GM12878 (cell line): ENCODE measurements at regions not wholly inside any gene's neighbourhood (a gene's known extent, or its start where the extent isn't known, plus 50 kb on each side); places are given as distances from the start of the nearest gene placed in this dataset.
A peak's percentile ranks its signal among the peaks of the same experiment; 100 is the strongest.

ENCODE experiments used
- ATAC-seq: fragments of 200-7000 bp; cut with Tn5 transposase; 3 replicates; pipeline ENCODE4 v1.9.1; 2020; ENCODE audit warnings: mild to moderate bottlenecking, moderate library complexity
- BruUV-seq: library from RNA; stranded (reverse); fragments of 400-500 nt; replicated peaks from 2 replicates; lab custom pipeline; 2021; lab: Mats Ljungman, UMichigan
- CTCF ChIA-PET: fragments of 300-600 bp; sonication (Branson Sonifier 250); formaldehyde crosslinking; extraction: SDS; loops from one replicate; lab custom pipeline; 2021; ENCODE audit warnings: inconsistent platforms; lab: Yijun Ruan, JAX
- POLR2A ChIA-PET: fragments of 350-600 bp; formaldehyde crosslinking; extraction: SDS; loops from one replicate; lab custom pipeline; 2021; ENCODE audit warnings: inconsistent platforms; lab: Charles Lee
- RAD21 ChIA-PET: fragments of 300-600 bp; sonication (Branson Sonifier 250); formaldehyde crosslinking; loops from one replicate; lab custom pipeline; 2023; ENCODE audit warnings: antibody characterized with exemption; ENCODE audit not compliant: unreplicated experiment; lab: Charles Lee
- SMC1A ChIA-PET: fragments of 300-600 bp; sonication (Branson Sonifier 250); formaldehyde crosslinking; loops from one replicate; lab custom pipeline; 2023; ENCODE audit not compliant: unreplicated experiment, uncharacterized antibody; lab: Charles Lee
- DNase-seq: peaks from one replicate; pipeline ENCODE4 v3.0.0-alpha.2; 2011; ENCODE audit warnings: low read depth, low spot score
- FAIRE-seq: peaks from 3 replicates; lab custom pipeline; 2011; peaks lifted over from hg19 to GRCh38; lab: Jason Lieb, UNC
- H2AFZ ChIP-seq: 2 replicates; pipeline ENCODE4 v1.6.0; 2011; ENCODE audit warnings: low read depth, low read length, control low read depth; ENCODE audit not compliant: control insufficient read depth
- H3K27ac ChIP-seq: 2 replicates; pipeline ENCODE4 v1.5.1; 2011; ENCODE audit warnings: control low read depth; ENCODE audit not compliant: control insufficient read depth, insufficient read depth
- H3K27me3 ChIP-seq, 2 experiments: replicated peaks in 1 of 2; 2 replicates each; pipeline versions ENCODE4 v1.6.0 to v1.6.1; 2011; ENCODE audit warnings: low read length in 1 of 2; ENCODE audit not compliant: control insufficient read depth in 2 of 2, insufficient read depth in 2 of 2
- H3K36me3 ChIP-seq, 2 experiments: 2 replicates each; pipeline ENCODE4 v1.5.1; 2011; ENCODE audit warnings: low read length in 1 of 2; ENCODE audit not compliant: control insufficient read depth in 2 of 2, insufficient read depth in 2 of 2
- H3K4me1 ChIP-seq: 2 replicates; pipeline ENCODE4 v1.6.1; 2011; ENCODE audit warnings: mild to moderate bottlenecking, low read length, moderate library complexity, mixed read lengths; ENCODE audit not compliant: control insufficient read depth, insufficient read depth
- H3K4me2 ChIP-seq: 2 replicates; pipeline ENCODE4 v1.6.0; 2011; ENCODE audit warnings: control low read depth; ENCODE audit not compliant: control insufficient read depth, insufficient read depth
- H3K4me3 ChIP-seq: fragments of 200-600 bp; sonication (generic); 2 replicates; pipeline ENCODE4 v1.5.1; 2016
- H3K79me2 ChIP-seq: 2 replicates; pipeline ENCODE4 v1.6.0; 2011; ENCODE audit warnings: low read length; ENCODE audit not compliant: control insufficient read depth, insufficient read depth
- H3K9ac ChIP-seq: 2 replicates; pipeline ENCODE4 v1.8.0; 2011; ENCODE audit warnings: low read length, control low read depth, mixed read lengths; ENCODE audit not compliant: control insufficient read depth, insufficient read depth
- H3K9me3 ChIP-seq: replicated peaks from 3 replicates; pipeline ENCODE4 v1.5.1; 2011; ENCODE audit warnings: mild to moderate bottlenecking, low read length; ENCODE audit not compliant: control insufficient read depth, insufficient read depth
- H4K20me1 ChIP-seq: 2 replicates; pipeline ENCODE4 v1.6.0; 2011; ENCODE audit not compliant: control insufficient read depth, insufficient read depth
- BMI1 ChIP-seq: fragments of 450-650 bp; IDR thresholded peaks from 2 replicates; pipeline ENCODE4 v1.6.1; 2016; ENCODE audit warnings: mild to moderate bottlenecking, moderate library complexity, borderline replicate concordance
- CBX5 ChIP-seq: sonication (generic); IDR thresholded peaks from 2 replicates; pipeline ENCODE4 v1.6.1; 2016; ENCODE audit warnings: low read depth, moderate library complexity, mild to moderate bottlenecking, inconsistent platforms
- CREM ChIP-seq: IDR thresholded peaks from 2 replicates; pipeline ENCODE4 v1.6.1; 2014; ENCODE audit warnings: antibody characterized with exemption, low read depth
- EGR1 ChIP-seq, 2 experiments: IDR thresholded peaks; 1 replicate in 1 of 2; 2 replicates in 1 of 2; pipeline ENCODE4 v1.6.1; 2011 to 2012; ENCODE audit warnings: low read depth in 2 of 2, low read length in 2 of 2, borderline replicate concordance in 1 of 2, mild to moderate bottlenecking in 1 of 2, moderate library complexity in 1 of 2
- IKZF2 ChIP-seq, 2 experiments: fragments of 450-650 bp; IDR thresholded peaks; 2 replicates each; pipeline ENCODE4 v1.6.1; 2017; ENCODE audit warnings: mild to moderate bottlenecking in 2 of 2, moderate library complexity in 2 of 2
- LARP7 ChIP-seq: fragments of 450-650 bp; IDR thresholded peaks from 2 replicates; pipeline ENCODE4 v1.6.1; 2017; ENCODE audit warnings: mild to moderate bottlenecking
- MTA2 ChIP-seq: fragments of 450-650 bp; IDR thresholded peaks from 2 replicates; pipeline ENCODE4 v1.6.1; 2016; ENCODE audit warnings: low read depth, mild to moderate bottlenecking, moderate library complexity
- NFIC ChIP-seq: IDR thresholded peaks from 2 replicates; pipeline ENCODE4 v1.6.1; 2012; ENCODE audit warnings: low read depth, mild to moderate bottlenecking, inconsistent platforms, low read length, moderate library complexity
- SMAD5 ChIP-seq: IDR thresholded peaks from 2 replicates; pipeline ENCODE4 v1.6.1; 2016; ENCODE audit warnings: antibody characterized with exemption, low read depth
- WRNIP1 ChIP-seq: IDR thresholded peaks from 2 replicates; pipeline ENCODE4 v1.6.1; 2011; ENCODE audit warnings: low read depth, low read length, improper control_type of control experiment, borderline replicate concordance
- YBX1 ChIP-seq: fragments of 450-650 bp; IDR thresholded peaks from 2 replicates; pipeline ENCODE4 v1.6.1; 2016; ENCODE audit warnings: antibody characterized with exemption
- ZNF24 ChIP-seq: fragments of 450-650 bp; IDR thresholded peaks from 2 replicates; pipeline ENCODE4 v1.6.1; 2017; ENCODE audit warnings: antibody characterized with exemption, mild to moderate bottlenecking
- WGBS: methylation state at CpG from one replicate; pipeline ENCODE4 v1.1.6; 2016; ENCODE audit warnings: low lambda C conversion rate; ENCODE audit not compliant: insufficient replicate concordance, insufficient coverage; ENCODE audit errors: missing lambda C conversion rate; 5-methylcytosine and 5-hydroxymethylcytosine counted together
- in situ Hi-C: fragments of 300-500 bp; cut with MboI; formaldehyde crosslinking; loops from 9 replicates; pipeline ENCODE4 v1.14.3; 2018; ENCODE audit warnings: mixed read lengths
- intact Hi-C: fragments of 100-400 bp; cut with micrococcal nuclease; formaldehyde crosslinking; loops from one replicate; pipeline ENCODE4 v1.14.2; 2022; ENCODE audit not compliant: unreplicated experiment
- TF ChIP-seq, protein P1 (sequence below): fragments of 450-650 bp; IDR thresholded peaks from 2 replicates; pipeline ENCODE4 v1.6.1; 2018; ENCODE audit warnings: borderline replicate concordance, mild to moderate bottlenecking; ENCODE audit not compliant: partially characterized antibody

DNA sequence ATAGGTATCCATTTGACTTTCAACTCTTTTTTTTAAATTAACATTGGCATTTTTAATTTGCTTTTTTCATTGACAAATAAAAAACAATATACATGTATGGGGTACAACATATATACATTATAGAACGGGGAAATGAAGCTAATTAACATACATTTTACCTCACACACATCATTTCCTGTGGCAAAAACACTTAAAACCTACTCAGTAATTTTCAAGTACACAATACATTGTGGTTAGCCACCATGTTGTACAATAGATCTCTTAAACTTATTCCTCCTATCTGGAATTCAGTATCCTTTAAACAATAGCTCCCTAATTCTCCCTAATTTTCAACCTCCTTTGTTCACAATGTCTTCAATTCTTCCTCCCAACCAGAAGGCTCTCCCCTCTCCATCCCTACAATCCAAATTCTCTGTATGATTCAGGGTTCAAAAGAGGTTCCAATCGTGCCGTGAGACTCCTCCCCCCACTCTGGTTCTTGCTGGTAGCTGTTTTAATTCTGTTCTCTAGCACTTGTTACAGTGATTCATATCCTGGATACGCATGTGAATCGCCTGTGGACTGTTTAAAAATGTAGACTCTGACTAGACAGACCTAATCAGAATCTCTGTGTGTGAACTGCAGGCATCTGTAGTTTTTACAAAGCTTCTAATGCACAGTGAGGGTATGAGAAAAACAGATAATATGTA, 87.6 kb upstream of the DUSP10 start:
- intact Hi-C loops = loop anchor here (10.0 kb wide), 2 partner anchors 285 to 355 kb away; no protein-coding TSS in a partner anchor
- ATAC-seq (peak; percentile 82), DNase-seq (no peak), FAIRE-seq (no peak)
- Histone ChIP-seq H3K79me2 (no peaks in the 10 kb centered on the region), H3K4me3 (no peak overlapping the region), H3K27me3 (no peaks in the 10 kb centered on the region), H4K20me1 (no peaks in the 10 kb centered on the region), H3K36me3 (no peaks in the 10 kb centered on the region), H3K9me3 (no peaks in the 10 kb centered on the region; the same call in 2 of the 3 replicates), H3K4me2 (no peak overlapping the region), H3K4me1 (peaks cover 8% of the 10 kb centered on the region), H3K9ac (no peak overlapping the region), H3K27ac (no peak overlapping the region), H2AFZ (peak overlapping the region; percentile 78)
- in situ Hi-C loops = no loop called here
- ChIA-PET SMC1A (interaction anchor here (0.6 to 3.4 kb wide), 14 partner anchors 7 to 303 kb away, joined by 3 to 17 read pairs (median 4); no protein-coding TSS in a partner anchor), CTCF (interaction anchor here (0.7 to 2.3 kb wide), 10 partner anchors 9 to 286 kb away, joined by 3 to 8 read pairs (median 4); no protein-coding TSS in a partner anchor), RAD21 (interaction anchor here (0.8 to 1.6 kb wide), 9 partner anchors 10 to 88 kb away, joined by 3 to 5 read pairs (median 3); partner anchors contain the start of gene DUSP10), POLR2A (interaction anchor here (0.5 to 1.3 kb wide), 2 partner anchors 9 to 11 kb away, joined by 3 to 6 read pairs; no protein-coding TSS in a partner anchor)
- no TSS peak for BruUV-seq
- 16% methylated on average over 5 of the region's 5 CpGs for WGBS
- TF ChIP-seq LARP7 (no peak), SMAD5 (no peak), BMI1 (no peak), MTA2 (0 out of 2 replicates have a peak, but pooled peaks have one; percentile 25), IKZF2 (IDR thresholded peaks at IDR 0.05) (peak; percentile 31 to 35; a peak in 2 of 4 replicates), NFIC (0 out of 2 replicates have a peak, but pooled peaks have one; percentile 26)

DNA sequence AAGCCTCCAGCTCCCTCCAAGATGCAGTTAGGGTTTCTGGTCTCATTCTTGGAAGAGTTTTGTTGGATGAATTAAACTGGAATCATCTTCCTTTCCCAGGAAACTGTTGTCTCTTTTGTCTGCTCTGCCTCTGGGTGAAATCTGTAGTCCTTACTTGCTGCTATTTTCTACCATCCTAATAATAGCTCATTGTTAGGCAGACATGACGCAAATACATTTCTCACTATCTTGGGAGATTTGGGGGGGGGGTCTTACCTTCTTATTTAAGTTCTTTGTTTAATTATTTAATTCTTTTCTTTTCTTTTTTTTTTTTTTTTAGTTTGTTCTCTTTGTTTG, 85.4 kb upstream of the DUSP10 start:
- H3K9ac ChIP-seq = no peak overlapping the region
- no peak for ATAC-seq
- no peaks in the 10 kb centered on the region for H3K9me3 ChIP-seq
- H4K20me1 ChIP-seq = no peaks in the 10 kb centered on the region
- H3K36me3 ChIP-seq = no peaks in the 10 kb centered on the region
- POLR2A ChIA-PET = interaction anchor here (0.7 kb wide), 1 partner anchor 15 kb away, joined by 6 read pairs; no protein-coding TSS in a partner anchor
- no peaks in the 10 kb centered on the region for H3K27me3 ChIP-seq
- CTCF ChIA-PET = no interaction called here
- H3K4me2 ChIP-seq = no peak overlapping the region
- BruUV-seq = no TSS peak
- in situ Hi-C loops = no loop called here
- H3K4me1 ChIP-seq = peaks cover 20% of the 10 kb centered on the region
- H2AFZ ChIP-seq = no peak overlapping the region
- H3K4me3 ChIP-seq = no peak overlapping the region
- SMC1A ChIA-PET = interaction anchor here (0.6 to 3.4 kb wide), 9 partner anchors 12 to 432 kb away, joined by 3 to 14 read pairs (median 3); no protein-coding TSS in a partner anchor
- DNase-seq = no peak
- 90% methylated on average over 1 of the region's 1 CpG for WGBS
- no peak for FAIRE-seq
- RAD21 ChIA-PET = interaction anchor here (0.6 to 2.3 kb wide), 4 partner anchors 19 to 212 kb away, joined by 3 to 7 read pairs (median 4); no protein-coding TSS in a partner anchor
- no peak overlapping the region for H3K27ac ChIP-seq
- H3K79me2 ChIP-seq = no peaks in the 10 kb centered on the region
- intact Hi-C loops = loop anchor here (10.0 kb wide), 1 partner anchor 352 kb away; no protein-coding TSS in a partner anchor
- no peak for TF ChIP-seq WRNIP1
- TF ChIP-seq CBX5 = no peak
- no peak for TF ChIP-seq LARP7
- TF ChIP-seq ZNF24 = no peak
- TF ChIP-seq EGR1 (IDR thresholded peaks at IDR 0.05; ENCODE audit: borderline replicate concordance in 1 of 2, low read depth in 2 of 2, low read length in 2 of 2) = no peak
- TF ChIP-seq NFIC = no peak
- TF ChIP-seq YBX1 = no peak
- TF ChIP-seq CREM = no peak
- no peak for TF ChIP-seq SMAD5
- TF ChIP-seq, protein P1, sequence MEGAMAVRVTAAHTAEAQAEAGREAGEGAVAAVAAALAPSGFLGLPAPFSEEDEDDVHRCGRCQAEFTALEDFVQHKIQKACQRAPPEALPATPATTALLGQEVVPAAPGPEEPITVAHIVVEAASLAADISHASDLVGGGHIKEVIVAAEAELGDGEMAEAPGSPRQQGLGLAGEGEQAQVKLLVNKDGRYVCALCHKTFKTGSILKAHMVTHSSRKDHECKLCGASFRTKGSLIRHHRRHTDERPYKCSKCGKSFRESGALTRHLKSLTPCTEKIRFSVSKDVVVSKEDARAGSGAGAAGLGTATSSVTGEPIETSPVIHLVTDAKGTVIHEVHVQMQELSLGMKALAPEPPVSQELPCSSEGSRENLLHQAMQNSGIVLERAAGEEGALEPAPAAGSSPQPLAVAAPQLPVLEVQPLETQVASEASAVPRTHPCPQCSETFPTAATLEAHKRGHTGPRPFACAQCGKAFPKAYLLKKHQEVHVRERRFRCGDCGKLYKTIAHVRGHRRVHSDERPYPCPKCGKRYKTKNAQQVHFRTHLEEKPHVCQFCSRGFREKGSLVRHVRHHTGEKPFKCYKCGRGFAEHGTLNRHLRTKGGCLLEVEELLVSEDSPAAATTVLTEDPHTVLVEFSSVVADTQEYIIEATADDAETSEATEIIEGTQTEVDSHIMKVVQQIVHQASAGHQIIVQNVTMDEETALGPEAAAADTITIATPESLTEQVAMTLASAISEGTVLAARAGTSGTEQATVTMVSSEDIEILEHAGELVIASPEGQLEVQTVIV = no peak
